ENCODE measurements at regions not wholly inside any gene's neighbourhood (a gene's known extent, or its start where the extent isn't known, plus 50 kb on each side); places are given as distances from the start of the nearest gene placed in this dataset.

- no peak for TF ChIP-seq POLR2AphosphoS5 (IDR thresholded peaks at IDR 0.05)
- no peak for TF ChIP-seq CTCF (IDR thresholded peaks at IDR 0.05; ENCODE audit: poor library complexity, severe bottlenecking)
- TF ChIP-seq EZH2 (IDR thresholded peaks at IDR 0.05; ENCODE audit: borderline replicate concordance, insufficient read depth, low read length, poor library complexity, severe bottlenecking): no peak
- TF ChIP-seq MXI1 (conservative IDR thresholded peaks at IDR 0.05; ENCODE audit: poor library complexity, severe bottlenecking): no peak
- TF ChIP-seq RAD21 (conservative IDR thresholded peaks at IDR 0.05): no peak
- no peak for TF ChIP-seq TAF1 (IDR thresholded peaks at IDR 0.05; ENCODE audit: low read depth)
- TF ChIP-seq EP300 (conservative IDR thresholded peaks at IDR 0.05; ENCODE audit: poor library complexity, severe bottlenecking): no peak
- no peak for TF ChIP-seq SMC3 (conservative IDR thresholded peaks at IDR 0.05; ENCODE audit: poor library complexity)
- TF ChIP-seq REST (IDR thresholded peaks at IDR 0.05; ENCODE audit: borderline replicate concordance): no peak
These were observed 51.7 kb upstream of the SEC14L1 start for GRCh38 chr17:77089124-77089490.
